Heart right ventricle (tissue), 16 donors: ENCODE measurements at regions not wholly inside any gene's neighbourhood (a gene's known extent, or its start where the extent isn't known, plus 50 kb on each side); places are given as distances from the start of the nearest gene placed in this dataset.
A peak's percentile ranks its signal among the peaks of the same experiment; 100 is the strongest.

Experiments
- ATAC-seq, 8 donors: fragments of 200-7000 bp; cut with Tn5 transposase; one replicate each; pipeline ENCODE4 v1.9.1; 2020; ENCODE audit warnings: mild to moderate bottlenecking in 8 of 8, moderate library complexity in 8 of 8, moderate number of reproducible peaks in 1 of 8
- DNase-seq, 2 donors: peaks; one replicate each; pipeline ENCODE4 v3.0.0-alpha.2; 2020
- H3K27ac ChIP-seq, 10 donors: fragments of 200-600 bp; sonication (generic) in 2 of 10; one replicate each; pipeline versions ENCODE4 v1.5.0 to v1.8.0; 2020 to 2022; ENCODE audit warnings: mild to moderate bottlenecking in 3 of 10
- H3K27me3 ChIP-seq, 7 donors: fragments of 200-600 bp; one replicate each; pipeline ENCODE4 v1.8.0; 2021 to 2022; ENCODE audit warnings: mild to moderate bottlenecking in 2 of 7
- H3K36me3 ChIP-seq, 9 donors: fragments of 200-600 bp; sonication (generic) in 1 of 9; one replicate each; pipeline versions ENCODE4 v1.5.0 to v1.8.0; 2020 to 2022; ENCODE audit warnings: mild to moderate bottlenecking in 2 of 9
- H3K4me1 ChIP-seq, 9 donors: fragments of 200-600 bp; sonication (generic) in 1 of 9; one replicate each; pipeline versions ENCODE4 v1.5.0 to v1.8.0; 2020 to 2022; ENCODE audit warnings: mild to moderate bottlenecking in 4 of 9
- H3K4me3 ChIP-seq, 10 donors: fragments of 200-600 bp; sonication (generic) in 2 of 10; one replicate each; pipeline versions ENCODE4 v1.5.0 to v1.8.0; 2020 to 2022; ENCODE audit warnings: mild to moderate bottlenecking in 7 of 10, moderate library complexity in 2 of 10
- H3K9me3 ChIP-seq, 11 donors: fragments of 200-600 bp in 10 of 11; sonication (generic) in 2 of 11; one replicate each; pipeline versions ENCODE4 v1.5.0 to v1.8.0; 2013 to 2022; ENCODE audit warnings: mild to moderate bottlenecking in 2 of 11, control low read depth in 1 of 11, moderate library complexity in 1 of 11
- WGBS, 2 donors: extraction: QIAGEN DNeasy Blood & Tissue Kit; methylation state at CpG; one replicate each; pipeline ENCODE4 v1.1.7; 2013; ENCODE audit warnings: inconsistent platforms in 1 of 2; 5-methylcytosine and 5-hydroxymethylcytosine counted together
- intact Hi-C, 10 donors: fragments of 100-400 bp; cut with DNase I; formaldehyde crosslinking; loops; one replicate each; pipeline versions ENCODE4 v1.11.1 to v1.14.2; 2022
- TF ChIP-seq, protein P1 (sequence below), 9 donors: fragments of 200-600 bp; sonication (generic) in 2 of 9; IDR thresholded peaks; one replicate each; pipeline versions ENCODE4 v1.5.0 to v1.8.0; 2021 to 2022; ENCODE audit warnings: antibody characterized with exemption in 9 of 9, mild to moderate bottlenecking in 5 of 9, moderate library complexity in 1 of 9
- donor health status: Arrhythmogenic right ventricular cardiomyopathy.
- donor health status: ischemic (EF 13 %, LVEDD 7.1; RV severe dilation, severe dysfunction).
- donor health status: healthy with polysubstance abuse.
- donor health status: DM: no; HTN: yes; CAD: no.
- donor health status: DM: no; HTN: no; CAD: no.
- donor health status: ischemic (EF 25% LVEDD 6.9; RV normal size, moderate dysfunction).
- donor health status: ischemic (EF 25% LVEDD 5.7; RV mildly dilated, moderate dysfunction).
- donor health status: healthy.
- donor health status: DM: yes; HTN: yes; CAD: no.
- donor health status: Ischemic cardiomyopathy.
- donor health status: ischemic (EF 35%, LVEDD 5.7; RV mildly dilated, moderate dysfunction).
- donor health status: nonischemic (EF 11% LVEDD 7.7; RV severe dilation, severe dysfunction).
- donor health status: DM: yes; HTN: yes; CAD: no.
- donor health status: PGD.
- donor health status: ischemic (EF 29% LVEDD 5.4; RV normal size, mild dysfunction).
- donor health status: nonischemic (EF 23%, LVEDD 6.1; RV moderate dilation, normal function).

DNA sequence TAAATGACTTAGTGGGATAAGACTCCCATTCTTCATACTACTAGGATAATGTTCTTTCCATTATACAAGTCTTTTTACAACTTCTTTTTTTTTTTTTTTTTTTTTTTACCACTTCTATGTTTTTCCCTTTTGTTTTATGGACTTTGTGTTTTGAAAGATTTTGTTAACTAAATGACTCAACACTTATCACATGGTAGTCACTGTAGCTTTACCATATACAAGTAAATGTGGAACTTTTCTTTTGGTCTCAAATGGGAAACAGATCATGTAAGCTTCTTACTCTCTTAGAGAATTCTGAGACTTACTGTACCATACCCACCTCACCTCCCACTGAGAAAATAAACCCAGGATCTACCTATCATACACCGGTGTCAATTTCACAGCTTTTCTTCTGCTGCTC lies 590.3 kb upstream of the CDH2 start:
- H3K4me1 ChIP-seq: no peaks in the 10 kb centered on the region
- 96 to 97% methylated on average over 1 of the region's 1 CpG for WGBS, 2 donors
- peak overlapping the region in 1 of 10 donors; percentile 5 for H3K27ac ChIP-seq
- no peak overlapping the region for H3K4me3 ChIP-seq
- no peaks in the 10 kb centered on the region for H3K9me3 ChIP-seq
- intact Hi-C loops: no loop called here
- no peaks in the 10 kb centered on the region for H3K27me3 ChIP-seq
- H3K36me3 ChIP-seq: no peaks in the 10 kb centered on the region
- no peak for DNase-seq
- TF ChIP-seq, protein P1, sequence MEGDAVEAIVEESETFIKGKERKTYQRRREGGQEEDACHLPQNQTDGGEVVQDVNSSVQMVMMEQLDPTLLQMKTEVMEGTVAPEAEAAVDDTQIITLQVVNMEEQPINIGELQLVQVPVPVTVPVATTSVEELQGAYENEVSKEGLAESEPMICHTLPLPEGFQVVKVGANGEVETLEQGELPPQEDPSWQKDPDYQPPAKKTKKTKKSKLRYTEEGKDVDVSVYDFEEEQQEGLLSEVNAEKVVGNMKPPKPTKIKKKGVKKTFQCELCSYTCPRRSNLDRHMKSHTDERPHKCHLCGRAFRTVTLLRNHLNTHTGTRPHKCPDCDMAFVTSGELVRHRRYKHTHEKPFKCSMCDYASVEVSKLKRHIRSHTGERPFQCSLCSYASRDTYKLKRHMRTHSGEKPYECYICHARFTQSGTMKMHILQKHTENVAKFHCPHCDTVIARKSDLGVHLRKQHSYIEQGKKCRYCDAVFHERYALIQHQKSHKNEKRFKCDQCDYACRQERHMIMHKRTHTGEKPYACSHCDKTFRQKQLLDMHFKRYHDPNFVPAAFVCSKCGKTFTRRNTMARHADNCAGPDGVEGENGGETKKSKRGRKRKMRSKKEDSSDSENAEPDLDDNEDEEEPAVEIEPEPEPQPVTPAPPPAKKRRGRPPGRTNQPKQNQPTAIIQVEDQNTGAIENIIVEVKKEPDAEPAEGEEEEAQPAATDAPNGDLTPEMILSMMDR (IDR thresholded peaks at IDR 0.05): no peak
- ATAC-seq: no peak

GRCh38 chr18:28766721-28767120 lies 589.8 kb upstream of the CDH2 start:
- Histone ChIP-seq H3K4me3 (no peak overlapping the region), H3K27ac (no peak overlapping the region), H3K36me3 (no peaks in the 10 kb centered on the region), H3K9me3 (no peaks in the 10 kb centered on the region), H3K4me1 (no peaks in the 10 kb centered on the region), H3K27me3 (no peaks in the 10 kb centered on the region)
- intact Hi-C loops: no loop called here
- ATAC-seq: no peak
- no peak for DNase-seq
- TF ChIP-seq, protein P1 (IDR thresholded peaks at IDR 0.05): no peak

- TF ChIP-seq, protein P1 (IDR thresholded peaks at IDR 0.05): no peak
- Histone ChIP-seq H3K4me1 (no peaks in the 10 kb centered on the region), H3K9me3 (no peaks in the 10 kb centered on the region), H3K36me3 (no peaks in the 10 kb centered on the region), H3K4me3 (no peak overlapping the region), H3K27me3 (no peaks in the 10 kb centered on the region), H3K27ac (no peak overlapping the region)
- ATAC-seq: no peak
- intact Hi-C loops: no loop called here
- 59 to 70% methylated on average over 2 of the region's 2 CpGs for WGBS, 2 donors
- DNase-seq: no peak
Observed at GRCh38 chr18:28766027-28766426, 589.1 kb upstream of the CDH2 start.

- 83 to 87% methylated on average over 5 of the region's 5 CpGs for WGBS, 2 donors
Observed at GRCh38 chr18:28760299-28760698, 583.4 kb upstream of the CDH2 start.

More at GRCh38 chr18:28760299-28760698, 583.4 kb upstream of the CDH2 start:
- TF ChIP-seq, protein P1 (IDR thresholded peaks at IDR 0.05): no peak
- Histone ChIP-seq H3K27me3 (no peaks in the 10 kb centered on the region), H3K9me3 (no peaks in the 10 kb centered on the region), H3K4me3 (no peak overlapping the region), H3K27ac (no peak overlapping the region), H3K36me3 (no peaks in the 10 kb centered on the region), H3K4me1 (no peaks in the 10 kb centered on the region)
- no peak for DNase-seq
- intact Hi-C loops: no loop called here
- ATAC-seq: no peak
